CD14-positive monocyte (primary cell): ENCODE measurements at regions not wholly inside any gene's neighbourhood (a gene's known extent, or its start where the extent isn't known, plus 50 kb on each side); places are given as distances from the start of the nearest gene placed in this dataset.

Experiments
- DNase-seq, 3 donors: peaks; one replicate each; pipeline ENCODE4 v3.0.0-alpha.2; 2011 to 2022
- H2AFZ ChIP-seq: 2 replicates; pipeline ENCODE4 v1.6.0; 2012; ENCODE audit warnings: mild to moderate bottlenecking, low read depth, low read length, inconsistent platforms; ENCODE audit not compliant: insufficient read depth, poor library complexity, severe bottlenecking
- H3K27ac ChIP-seq, 2 donors: 1 replicate in 1 of 2; 2 replicates in 1 of 2; pipeline ENCODE4 v1.5.1; 2012 to 2013; ENCODE audit warnings: low read length in 2 of 2, control low read depth in 1 of 2, inconsistent platforms in 1 of 2, low read depth in 1 of 2, mild to moderate bottlenecking in 1 of 2
- H3K27me3 ChIP-seq, 2 donors: one replicate each; pipeline versions ENCODE4 v1.6.0 to v1.6.1; 2011 to 2013; ENCODE audit warnings: low read length in 2 of 2; ENCODE audit not compliant: control insufficient read depth in 2 of 2, insufficient read depth in 2 of 2
- H3K36me3 ChIP-seq, 2 donors: replicated peaks in 1 of 2; 1 replicate in 1 of 2; 2 replicates in 1 of 2; pipeline versions ENCODE4 v1.5.1 to v1.6.1; 2012 to 2013; ENCODE audit warnings: low read length in 2 of 2, control low read depth in 1 of 2, inconsistent platforms in 1 of 2, mild to moderate bottlenecking in 1 of 2; ENCODE audit not compliant: insufficient read depth in 2 of 2, control insufficient read depth in 1 of 2
- H3K4me1 ChIP-seq, 2 donors: 1 replicate in 1 of 2; 2 replicates in 1 of 2; pipeline versions ENCODE4 v1.5.1 to v1.6.1; 2012 to 2013; ENCODE audit warnings: low read length in 2 of 2, control low read depth in 1 of 2, inconsistent platforms in 1 of 2, mild to moderate bottlenecking in 1 of 2, moderate library complexity in 1 of 2; ENCODE audit not compliant: insufficient read depth in 2 of 2, control insufficient read depth in 1 of 2
- H3K4me2 ChIP-seq: replicated peaks from 2 replicates; pipeline ENCODE3; 2012; ENCODE audit warnings: low read length, moderate library complexity, mild to moderate bottlenecking; ENCODE audit not compliant: poor library complexity, severe bottlenecking; ENCODE audit errors: extremely low read depth
- H3K4me3 ChIP-seq, 3 experiments: fragments of 200-600 bp in 1 of 3; sonication (generic) in 1 of 3; replicated peaks in 1 of 3; 1 replicate in 2 of 3; 2 replicates in 1 of 3; pipeline ENCODE4 v1.5.1; 2011 to 2013; ENCODE audit warnings: low read length in 3 of 3, mild to moderate bottlenecking in 3 of 3, control low read depth in 2 of 3, low read depth in 2 of 3, inconsistent platforms in 1 of 3, moderate library complexity in 1 of 3
- H3K79me2 ChIP-seq: 2 replicates; pipeline ENCODE4 v1.6.0; 2012; ENCODE audit warnings: mild to moderate bottlenecking, control low read depth, inconsistent platforms, low read length, moderate library complexity; ENCODE audit not compliant: insufficient read depth
- H3K9ac ChIP-seq: 2 replicates; pipeline ENCODE4 v1.6.0; 2017; ENCODE audit warnings: low read length, mild to moderate bottlenecking; ENCODE audit not compliant: insufficient read depth, poor library complexity, severe bottlenecking
- H3K9me3 ChIP-seq, 2 donors: replicated peaks in 1 of 2; 1 replicate in 1 of 2; 2 replicates in 1 of 2; pipeline versions ENCODE4 v1.5.1 to v1.6.1; 2012 to 2013; ENCODE audit warnings: low read length in 2 of 2, control low read depth in 1 of 2; ENCODE audit not compliant: control insufficient read depth in 1 of 2, insufficient read depth in 1 of 2
- H4K20me1 ChIP-seq: 2 replicates; pipeline ENCODE4 v1.6.0; 2012; ENCODE audit warnings: mild to moderate bottlenecking, low read length, control low read depth, moderate library complexity; ENCODE audit not compliant: insufficient read depth
- H3K27ac Mint-ChIP-seq, 7 donors: one replicate each; pipeline ENCODE4 v1.8.0; 2020; ENCODE audit warnings: mild to moderate bottlenecking in 7 of 7, mixed read lengths in 7 of 7, moderate library complexity in 6 of 7, inconsistent platforms in 2 of 7
- H3K27me3 Mint-ChIP-seq, 3 donors: one replicate each; pipeline ENCODE4 v1.8.0; 2021 to 2022; ENCODE audit warnings: low read depth in 3 of 3, mild to moderate bottlenecking in 3 of 3, mixed read lengths in 3 of 3, moderate library complexity in 3 of 3, inconsistent platforms in 1 of 3
- H3K36me3 Mint-ChIP-seq, 2 donors: one replicate each; pipeline ENCODE4 v1.8.0; 2020; ENCODE audit warnings: mixed read lengths in 2 of 2, inconsistent platforms in 1 of 2, mild to moderate bottlenecking in 1 of 2
- H3K4me1 Mint-ChIP-seq: one replicate; pipeline ENCODE4 v1.8.0; 2020; ENCODE audit warnings: mild to moderate bottlenecking, mixed read lengths
- H3K4me3 Mint-ChIP-seq, 2 donors: one replicate each; pipeline ENCODE4 v1.8.0; 2020; ENCODE audit warnings: mild to moderate bottlenecking in 2 of 2, mixed read lengths in 2 of 2, moderate library complexity in 1 of 2
- H3K9me3 Mint-ChIP-seq, 7 donors: one replicate each; pipeline ENCODE4 v1.8.0; 2020 to 2022; ENCODE audit warnings: mixed read lengths in 7 of 7, mild to moderate bottlenecking in 6 of 7, moderate library complexity in 6 of 7, inconsistent platforms in 2 of 7
- CTCF ChIP-seq: fragments of 200-600 bp; IDR thresholded peaks from one replicate; pipeline ENCODE4 v1.8.0; 2022; ENCODE audit warnings: antibody characterized with exemption, mild to moderate bottlenecking
- WGBS: methylation state at CpG from one replicate; pipeline ENCODE4 v1.1.5; 2013; ENCODE audit warnings: missing lambda C conversion rate; ENCODE audit not compliant: insufficient coverage; 5-methylcytosine and 5-hydroxymethylcytosine counted together
- intact Hi-C, 2 donors: fragments of 100-400 bp; cut with micrococcal nuclease; formaldehyde crosslinking; loops; one replicate each; pipeline versions ENCODE4 v1.15.0 to v1.15.1; 2023

- no peak overlapping the region for H2AFZ ChIP-seq
- no peak for DNase-seq
- H3K9me3 ChIP-seq: no peaks in the 10 kb centered on the region
- H3K4me2 ChIP-seq: no peak overlapping the region
- no peak for TF ChIP-seq CTCF
- no CpG with 5 or more reads among the region's 1 CpG for WGBS
- no peaks in the 10 kb centered on the region for H3K27me3 ChIP-seq
- intact Hi-C loops: no loop called here
- H3K4me3 ChIP-seq: no peak overlapping the region
- H3K9me3 Mint-ChIP-seq: peaks cover 0 to 2% (median 0%) of the 10 kb centered on the region in 7 donors
- H3K36me3 Mint-ChIP-seq: no peaks in the 10 kb centered on the region
- H3K9ac ChIP-seq: no peak overlapping the region
- H3K79me2 ChIP-seq: no peaks in the 10 kb centered on the region
- no peak overlapping the region for H3K4me3 Mint-ChIP-seq
- H3K4me1 ChIP-seq: no peaks in the 10 kb centered on the region
- no peak overlapping the region for H3K27ac ChIP-seq
- no peaks in the 10 kb centered on the region for H4K20me1 ChIP-seq
- H3K4me1 Mint-ChIP-seq: no peaks in the 10 kb centered on the region
- H3K27me3 Mint-ChIP-seq: peaks cover 0 to 3% (median 2%) of the 10 kb centered on the region in 3 donors
- no peaks in the 10 kb centered on the region for H3K36me3 ChIP-seq
- H3K27ac Mint-ChIP-seq: no peak overlapping the region
Observed at GRCh38 chr2:175393851-175394250, 212.3 kb upstream of the ATP5MC3 start.

- Histone ChIP-seq H3K4me1 (no peaks in the 10 kb centered on the region), H3K9me3 (peaks cover 19 to 27% of the 10 kb centered on the region in 2 donors), H3K4me2 (no peak overlapping the region), H3K79me2 (no peaks in the 10 kb centered on the region), H2AFZ (no peak overlapping the region), H3K36me3 (no peaks in the 10 kb centered on the region), H4K20me1 (no peaks in the 10 kb centered on the region), H3K27me3 (no peaks in the 10 kb centered on the region), H3K9ac (no peak overlapping the region), H3K27ac (no peak overlapping the region), H3K4me3 (no peak overlapping the region)
- no peak for DNase-seq
- no peak overlapping the region for H3K4me3 Mint-ChIP-seq
- peaks cover 0 to 2% (median 0%) of the 10 kb centered on the region in 3 donors for H3K27me3 Mint-ChIP-seq
- TF ChIP-seq CTCF: no peak
- intact Hi-C loops: no loop called here
- H3K27ac Mint-ChIP-seq: no peak overlapping the region
- H3K9me3 Mint-ChIP-seq: peaks cover 32 to 38% (median 34%) of the 10 kb centered on the region in 7 donors
- H3K4me1 Mint-ChIP-seq: no peaks in the 10 kb centered on the region
- peaks cover 0 to 2% of the 10 kb centered on the region in 2 donors for H3K36me3 Mint-ChIP-seq
- WGBS: 14% methylated on average over 1 of the region's 2 CpGs
Observed at GRCh38 chr2:175383286-175383685, 201.8 kb upstream of the ATP5MC3 start.
